DMS153 treated with DMSO at 0.1 percent for 48 hours (cell line): ENCODE measurements at regions not wholly inside any gene's neighbourhood (a gene's known extent, or its start where the extent isn't known, plus 50 kb on each side); places are given as distances from the start of the nearest gene placed in this dataset.

Experiments used
- DNase-seq: peaks from one replicate; lab custom pipeline; 2025; ENCODE audit not compliant: unreplicated experiment; lab: John Stamatoyannopoulos, UW

- no peak for DNase-seq
Observed at GRCh38 chr1:87673748-87674147, 345.1 kb downstream of the LMO4 start.

GRCh38 chr1:87674791-87675190, 346.1 kb downstream of the LMO4 start:
- DNase-seq, result no peak

GRCh38 chr1:87678266-87678665, 349.6 kb downstream of the LMO4 start:
- DNase-seq, result no peak

GRCh38 chr1:87682565-87682964, 353.9 kb downstream of the LMO4 start:
- DNase-seq, result no peak

- DNase-seq, result no peak
Observed at GRCh38 chr1:87683196-87683956, 354.7 kb downstream of the LMO4 start.

GRCh38 chr1:87684194-87684593, 355.5 kb downstream of the LMO4 start:
- DNase-seq, result peak; percentile 47

- no peak for DNase-seq
Observed at GRCh38 chr1:87684713-87685205, 356.1 kb downstream of the LMO4 start.

GRCh38 chr1:87685311-87686135, 356.8 kb downstream of the LMO4 start:
- no peak for DNase-seq

- no peak for DNase-seq
Observed at GRCh38 chr1:87686136-87686495, 357.4 kb downstream of the LMO4 start.

GRCh38 chr1:87686671-87687070, 358.0 kb downstream of the LMO4 start:
- no peak for DNase-seq

- no peak for DNase-seq
Observed at GRCh38 chr1:87688136-87688535, 359.5 kb downstream of the LMO4 start.

GRCh38 chr1:87689487-87689886, 360.8 kb downstream of the LMO4 start:
- DNase-seq, result no peak

- no peak for DNase-seq
Observed at GRCh38 chr1:87696483-87696882, 367.8 kb downstream of the LMO4 start.

- no peak for DNase-seq
Observed at GRCh38 chr1:87702455-87702854, 373.8 kb downstream of the LMO4 start.

- DNase-seq, result no peak
Observed at GRCh38 chr1:87705233-87705632, 376.6 kb downstream of the LMO4 start.

- no peak for DNase-seq
Observed at GRCh38 chr1:87706203-87706602, 377.5 kb downstream of the LMO4 start.

GRCh38 chr1:87706779-87707228, 378.1 kb downstream of the LMO4 start:
- DNase-seq, result no peak

GRCh38 chr1:87707411-87707810, 378.7 kb downstream of the LMO4 start:
- DNase-seq, result no peak

GRCh38 chr1:87712261-87713010, 383.8 kb downstream of the LMO4 start:
- no peak for DNase-seq

GRCh38 chr1:87714278-87714677, 385.6 kb downstream of the LMO4 start:
- no peak for DNase-seq

- DNase-seq, result no peak
Observed at GRCh38 chr1:87715052-87715451, 386.4 kb downstream of the LMO4 start.
